ENCODE measurements at regions not wholly inside any gene's neighbourhood (a gene's known extent, or its start where the extent isn't known, plus 50 kb on each side); places are given as distances from the start of the nearest gene placed in this dataset.
"Not testable (repeated sequence)": the region's sequence is repeated elsewhere in the genome, so short reads cannot be mapped to it uniquely, and the experiment has no call there.

- DNase-seq: no peak
Measured at GRCh38 chr14:105927096-105928060, 401.0 kb downstream of the TMEM121 start.

GRCh38 chr14:105928171-105929111 is 402.1 kb downstream of the TMEM121 start:
- peak; percentile 19 for DNase-seq

- no peak for DNase-seq
Measured at GRCh38 chr14:105929327-105930081, 403.1 kb downstream of the TMEM121 start.

- no peak for DNase-seq
Measured at GRCh38 chr14:105930572-105930971, 404.2 kb downstream of the TMEM121 start.

- peak; percentile 38 for DNase-seq
Measured at GRCh38 chr14:105931808-105932483, 405.6 kb downstream of the TMEM121 start.

- no peak for DNase-seq
Measured at GRCh38 chr14:105933238-105933637, 406.9 kb downstream of the TMEM121 start.

- no peak for DNase-seq
Measured at GRCh38 chr14:105935384-105935783, 409.0 kb downstream of the TMEM121 start.

- no peak for DNase-seq
Measured at GRCh38 chr14:105937253-105938054, 411.1 kb downstream of the TMEM121 start.

- DNase-seq: no peak
Measured at GRCh38 chr14:105938055-105938863, 411.9 kb downstream of the TMEM121 start.

GRCh38 chr14:105938959-105939358 is 412.6 kb downstream of the TMEM121 start:
- no peak for DNase-seq

GRCh38 chr14:105939810-105940508 is 413.6 kb downstream of the TMEM121 start:
- no peak for DNase-seq

GRCh38 chr14:105940534-105941225 is 414.3 kb downstream of the TMEM121 start:
- no peak for DNase-seq

GRCh38 chr14:105941226-105942166 is 415.1 kb downstream of the TMEM121 start:
- DNase-seq: no peak

GRCh38 chr14:105942725-105943124 is 416.3 kb downstream of the TMEM121 start:
- DNase-seq: not testable (repeated sequence)

- no peak for DNase-seq
Measured at GRCh38 chr14:105943973-105944602, 417.7 kb downstream of the TMEM121 start.

GRCh38 chr14:105944632-105945610 is 418.5 kb downstream of the TMEM121 start:
- peak; percentile 83 for DNase-seq
